ENCODE measurements at regions not wholly inside any gene's neighbourhood (a gene's known extent, or its start where the extent isn't known, plus 50 kb on each side); places are given as distances from the start of the nearest gene placed in this dataset.

GRCh38 chr18:10068766-10069567 lies 155.2 kb downstream of the VAPA start:
- TF ChIP-seq, protein P1, sequence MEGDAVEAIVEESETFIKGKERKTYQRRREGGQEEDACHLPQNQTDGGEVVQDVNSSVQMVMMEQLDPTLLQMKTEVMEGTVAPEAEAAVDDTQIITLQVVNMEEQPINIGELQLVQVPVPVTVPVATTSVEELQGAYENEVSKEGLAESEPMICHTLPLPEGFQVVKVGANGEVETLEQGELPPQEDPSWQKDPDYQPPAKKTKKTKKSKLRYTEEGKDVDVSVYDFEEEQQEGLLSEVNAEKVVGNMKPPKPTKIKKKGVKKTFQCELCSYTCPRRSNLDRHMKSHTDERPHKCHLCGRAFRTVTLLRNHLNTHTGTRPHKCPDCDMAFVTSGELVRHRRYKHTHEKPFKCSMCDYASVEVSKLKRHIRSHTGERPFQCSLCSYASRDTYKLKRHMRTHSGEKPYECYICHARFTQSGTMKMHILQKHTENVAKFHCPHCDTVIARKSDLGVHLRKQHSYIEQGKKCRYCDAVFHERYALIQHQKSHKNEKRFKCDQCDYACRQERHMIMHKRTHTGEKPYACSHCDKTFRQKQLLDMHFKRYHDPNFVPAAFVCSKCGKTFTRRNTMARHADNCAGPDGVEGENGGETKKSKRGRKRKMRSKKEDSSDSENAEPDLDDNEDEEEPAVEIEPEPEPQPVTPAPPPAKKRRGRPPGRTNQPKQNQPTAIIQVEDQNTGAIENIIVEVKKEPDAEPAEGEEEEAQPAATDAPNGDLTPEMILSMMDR (IDR thresholded peaks at IDR 0.05): no peak
- Histone ChIP-seq H3K9me3 (no peaks in the 10 kb centered on the region), H3K4me3 (no peak overlapping the region), H3K4me1 (ENCODE audit: low read depth) (no peaks in the 10 kb centered on the region), H3K36me3 (ENCODE audit: low read depth) (no peaks in the 10 kb centered on the region)
- DNase-seq (no peak), ATAC-seq (no peak)
- intact Hi-C loops (cut with DNase I, micrococcal nuclease): no loop called here

DNA sequence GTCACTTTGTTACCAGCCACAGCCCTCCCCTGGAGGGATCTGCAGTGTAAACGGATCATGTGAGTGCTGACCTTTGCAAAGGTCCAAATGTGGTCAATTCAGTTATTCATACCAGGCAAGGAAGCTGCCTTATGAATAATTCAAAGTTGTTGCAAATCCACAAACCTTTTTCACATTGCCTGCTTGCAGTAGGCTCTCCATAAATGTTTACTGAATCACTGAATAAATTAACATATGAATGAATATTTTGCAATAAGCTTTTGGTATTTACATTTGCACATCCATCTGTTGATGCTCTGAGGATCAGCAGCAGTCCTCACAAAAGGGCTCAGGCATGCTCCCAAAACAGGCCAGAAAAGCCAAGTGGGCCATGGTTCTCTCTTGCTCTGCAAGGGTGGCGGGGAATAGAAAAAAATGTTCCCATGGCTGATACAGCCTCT lies 156.8 kb downstream of the VAPA start:
- intact Hi-C loops (cut with DNase I, micrococcal nuclease): no loop called here
- Histone ChIP-seq H3K36me3 (ENCODE audit: low read depth) (no peaks in the 10 kb centered on the region), H3K4me3 (no peak overlapping the region), H3K9me3 (no peaks in the 10 kb centered on the region), H3K4me1 (ENCODE audit: low read depth) (no peaks in the 10 kb centered on the region)
- TF ChIP-seq, protein P1 (IDR thresholded peaks at IDR 0.05): no peak
- DNase-seq (no peak), ATAC-seq (no peak)

- no peaks in the 10 kb centered on the region for H3K36me3 ChIP-seq (ENCODE audit: low read depth)
- DNase-seq: no peak
- no peaks in the 10 kb centered on the region for H3K4me1 ChIP-seq (ENCODE audit: low read depth)
- H3K4me3 ChIP-seq: no peak overlapping the region
- intact Hi-C loops (cut with DNase I, micrococcal nuclease): no loop called here
- no peak for ATAC-seq
- TF ChIP-seq, protein P1 (IDR thresholded peaks at IDR 0.05): no peak
- H3K9me3 ChIP-seq: no peaks in the 10 kb centered on the region
These were observed 158.9 kb downstream of the VAPA start for GRCh38 chr18:10072671-10073175.

DNA sequence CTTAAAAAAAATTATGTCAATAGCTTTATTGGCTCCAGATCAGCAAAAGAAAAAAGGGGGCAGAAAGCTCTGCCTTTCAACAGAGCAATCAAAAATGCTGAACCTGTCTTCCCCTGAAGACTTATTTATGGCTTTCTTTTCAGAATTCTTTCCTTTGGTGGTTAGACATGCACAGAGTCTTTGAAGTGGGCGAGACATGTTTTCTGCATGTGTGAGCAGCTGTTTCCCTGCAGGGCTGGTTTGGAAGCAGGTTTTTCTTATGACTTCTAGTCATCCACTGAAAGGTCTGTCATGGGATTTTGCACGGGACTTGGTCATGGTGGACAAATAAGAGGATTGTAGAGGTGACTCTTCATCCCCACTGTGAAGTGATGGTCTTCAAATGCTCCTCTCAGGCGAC lies 160.3 kb downstream of the VAPA start:
- Histone ChIP-seq H3K9me3 (no peaks in the 10 kb centered on the region), H3K36me3 (ENCODE audit: low read depth) (no peaks in the 10 kb centered on the region), H3K4me3 (no peak overlapping the region), H3K4me1 (ENCODE audit: low read depth) (no peaks in the 10 kb centered on the region)
- intact Hi-C loops (cut with DNase I, micrococcal nuclease): no loop called here
- ATAC-seq (no peak), DNase-seq (no peak)
- TF ChIP-seq, protein P1 (IDR thresholded peaks at IDR 0.05): no peak

GRCh38 chr18:10074728-10075127 lies 160.9 kb downstream of the VAPA start:
- Histone ChIP-seq H3K36me3 (ENCODE audit: low read depth) (no peaks in the 10 kb centered on the region), H3K9me3 (no peaks in the 10 kb centered on the region), H3K4me3 (no peak overlapping the region), H3K4me1 (ENCODE audit: low read depth) (no peaks in the 10 kb centered on the region)
- ATAC-seq (no peak), DNase-seq (no peak)
- TF ChIP-seq, protein P1 (IDR thresholded peaks at IDR 0.05): no peak
- intact Hi-C loops (cut with DNase I, micrococcal nuclease): no loop called here
